ENCODE measurements at regions not wholly inside any gene's neighbourhood (a gene's known extent, or its start where the extent isn't known, plus 50 kb on each side); places are given as distances from the start of the nearest gene placed in this dataset.
"Not testable (repeated sequence)": the region's sequence is repeated elsewhere in the genome, so short reads cannot be mapped to it uniquely, and the experiment has no call there.

DNA sequence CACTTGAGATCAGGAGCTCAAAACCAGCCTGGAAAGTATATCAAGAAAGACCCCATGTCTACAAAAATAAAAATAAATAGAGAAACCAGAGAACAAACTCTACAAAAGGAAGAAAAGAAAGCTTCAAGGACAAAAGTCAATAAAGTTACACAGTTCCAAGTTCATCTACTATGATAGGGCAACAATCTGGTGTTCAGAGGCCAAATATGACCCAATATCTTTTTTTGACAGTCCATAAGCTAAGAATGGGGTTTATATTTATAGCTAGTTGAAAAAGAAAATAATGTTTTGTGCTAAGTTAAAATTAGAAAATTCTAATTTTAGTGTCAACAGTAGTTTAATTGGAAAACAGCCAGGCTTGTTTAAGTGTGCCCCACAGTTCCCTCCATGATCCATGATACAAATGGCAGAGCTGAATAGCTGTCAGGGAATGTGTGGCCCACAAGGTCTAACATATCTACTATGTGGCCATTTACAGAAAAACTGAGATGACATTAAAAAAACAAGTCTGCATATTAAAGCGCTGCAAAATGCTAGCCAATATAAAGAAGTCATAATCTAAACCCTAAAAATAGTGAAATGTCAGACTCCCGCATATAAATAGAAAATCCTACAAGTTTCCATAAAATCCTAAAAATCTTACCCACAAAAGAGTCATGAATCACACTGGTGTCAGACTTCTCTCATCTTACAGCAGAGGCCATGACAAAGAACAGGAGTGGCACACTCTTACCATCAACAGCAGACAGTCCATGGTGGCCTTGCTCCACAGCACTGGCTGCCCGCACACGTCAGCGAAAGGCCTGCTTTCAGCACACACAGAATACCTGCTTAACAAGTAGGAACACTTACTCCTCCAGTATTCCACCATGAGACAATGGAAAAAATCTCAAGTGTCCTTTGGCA lies 281.9 kb upstream of the HSFY2 start:
- no peak for DNase-seq (ENCODE audit: low read depth)

GRCh38 chrY:19053806-19054205 lies 280.3 kb upstream of the HSFY2 start:
- DNase-seq (ENCODE audit: low read depth): no peak

DNA sequence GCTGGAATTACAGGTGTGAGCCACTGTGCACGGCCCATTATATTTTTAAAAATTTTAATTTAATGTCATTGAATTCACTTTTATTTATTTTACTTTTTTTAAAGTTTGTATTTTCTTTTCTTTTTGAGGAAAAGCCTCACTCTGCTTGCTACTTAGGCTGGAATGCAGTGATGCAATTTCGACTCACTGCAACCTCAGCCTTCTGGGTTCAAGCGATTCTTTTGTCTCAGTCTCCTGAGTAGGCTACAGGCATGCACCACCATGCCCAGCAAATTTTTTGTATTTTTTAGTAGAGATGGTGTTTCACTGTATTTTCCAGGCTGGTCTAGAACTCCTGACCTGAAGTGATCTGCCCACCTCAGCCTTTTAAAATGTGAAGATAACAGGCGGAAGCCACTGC lies 277.5 kb upstream of the HSFY2 start:
- peak; percentile 37 for DNase-seq (ENCODE audit: low read depth)

GRCh38 chrY:19042984-19043442 lies 269.5 kb upstream of the HSFY2 start:
- DNase-seq (ENCODE audit: low read depth): no peak

DNA sequence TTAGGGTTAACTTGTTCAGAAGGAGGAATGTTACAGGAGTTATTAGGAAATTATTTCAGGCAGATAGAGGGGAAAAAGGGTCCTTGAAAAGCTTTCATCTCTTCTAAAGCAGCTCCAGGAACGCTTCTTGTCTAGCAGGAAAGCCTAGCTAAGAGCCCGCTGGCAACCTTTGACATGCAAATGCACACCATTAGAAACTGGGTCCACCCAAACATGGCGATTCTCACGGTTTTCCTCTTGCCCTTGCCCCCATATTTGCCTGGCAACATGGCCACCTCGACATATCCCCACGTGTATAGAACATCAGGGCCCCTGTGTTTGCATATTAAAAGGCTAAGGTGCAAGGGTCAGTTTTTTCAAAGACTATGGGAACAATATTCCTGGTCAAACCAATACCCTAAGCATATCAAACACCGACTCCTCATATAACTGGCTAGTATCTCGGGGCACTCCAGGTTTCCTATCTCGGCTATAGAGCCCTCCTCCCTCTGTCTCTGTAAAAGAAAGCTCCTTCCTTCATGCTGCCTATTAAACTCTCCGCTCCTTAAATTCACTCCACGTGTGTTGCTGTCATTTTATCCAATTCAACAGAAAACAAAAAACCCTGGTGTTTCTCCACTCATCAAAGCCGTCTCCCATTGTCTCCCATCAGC lies 268.9 kb upstream of the HSFY2 start:
- no peak for DNase-seq (ENCODE audit: low read depth)

- DNase-seq (ENCODE audit: low read depth): no peak
Observed at GRCh38 chrY:19026631-19027030, 253.1 kb upstream of the HSFY2 start.

GRCh38 chrY:19023934-19024333 lies 250.4 kb upstream of the HSFY2 start:
- peak; percentile 4 for DNase-seq (ENCODE audit: low read depth)

DNA sequence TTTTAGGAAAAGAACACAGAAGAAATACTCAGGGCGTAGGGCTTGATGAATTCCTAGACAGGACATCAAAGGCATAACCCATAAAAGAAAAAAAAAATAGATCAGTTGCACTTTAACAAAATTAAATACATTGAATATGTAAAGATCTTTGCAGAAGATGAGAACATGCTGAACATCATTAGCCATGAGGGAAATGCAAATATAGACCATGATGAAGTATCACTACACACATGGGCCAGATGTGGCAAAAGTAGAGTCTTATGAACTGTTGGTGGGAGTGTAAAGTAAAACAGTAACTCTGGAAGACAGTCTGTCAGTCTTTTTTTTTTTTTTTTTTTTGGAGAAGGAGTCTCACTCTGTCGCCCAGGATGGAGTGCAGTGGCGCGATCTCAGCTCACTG lies 246.7 kb upstream of the HSFY2 start:
- no peak for DNase-seq (ENCODE audit: low read depth)

DNA sequence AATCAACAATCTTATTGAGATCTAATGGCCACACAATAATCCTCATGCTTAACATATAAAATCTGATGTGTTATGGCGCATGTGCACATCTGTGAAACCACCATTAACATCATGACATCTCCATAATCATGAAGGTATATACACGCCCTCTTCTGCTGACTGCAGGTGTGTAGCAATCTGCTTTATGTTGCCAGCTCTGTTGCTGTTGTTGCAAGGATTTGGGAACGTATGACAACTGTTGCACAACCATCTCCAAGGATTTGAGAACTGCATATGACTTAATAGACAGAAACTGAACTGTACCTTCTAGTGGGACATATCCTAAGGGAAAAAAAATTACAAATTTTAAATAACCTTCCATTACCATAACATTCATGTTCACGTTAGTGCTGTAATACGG lies 243.5 kb upstream of the HSFY2 start:
- DNase-seq (ENCODE audit: low read depth): peak; percentile 14

GRCh38 chrY:19015854-19016253 lies 242.3 kb upstream of the HSFY2 start:
- DNase-seq (ENCODE audit: low read depth): peak; percentile 30

DNA sequence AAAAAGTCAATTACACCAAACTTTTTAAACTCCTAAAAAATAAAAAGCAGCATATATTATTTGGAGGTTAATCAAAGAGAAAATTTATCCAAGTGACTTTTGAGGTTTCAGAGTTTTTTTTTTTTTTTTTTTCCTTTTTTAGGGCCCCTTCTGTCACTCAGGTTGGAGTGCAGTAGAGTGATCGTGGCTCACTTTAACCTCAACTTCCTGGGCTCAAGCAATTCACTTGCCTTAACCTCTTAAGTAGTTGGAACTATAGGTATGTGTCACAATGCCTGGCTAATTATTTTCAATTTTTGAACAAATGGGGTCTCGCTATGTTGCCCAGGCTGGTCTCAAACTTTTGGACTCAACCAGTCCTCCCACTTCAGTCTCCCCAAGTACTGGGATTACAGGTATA lies 241.7 kb upstream of the HSFY2 start:
- no peak for DNase-seq (ENCODE audit: low read depth)

GRCh38 chrY:19012985-19013384 lies 239.4 kb upstream of the HSFY2 start:
- no peak for DNase-seq (ENCODE audit: low read depth)

GRCh38 chrY:19011605-19012090 lies 238.1 kb upstream of the HSFY2 start:
- DNase-seq (ENCODE audit: low read depth): no peak

DNA sequence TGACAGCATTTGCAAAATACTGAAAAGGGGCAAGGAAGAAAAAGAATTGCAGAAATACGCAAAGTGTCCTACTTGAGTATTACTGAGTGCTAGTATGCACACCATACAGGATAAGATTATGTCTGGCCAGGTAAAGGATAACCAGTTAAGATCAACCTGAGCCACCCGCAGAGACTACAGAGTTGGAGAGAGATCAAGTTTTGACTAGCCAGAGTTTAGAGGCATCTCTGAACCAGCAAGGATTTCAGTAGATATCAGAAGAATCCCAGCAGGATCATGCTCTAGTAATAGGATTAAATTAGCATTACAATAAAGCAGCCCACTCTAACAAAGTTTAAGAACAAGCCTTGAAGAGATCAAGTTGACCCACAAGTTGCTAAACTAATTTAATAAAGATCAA lies 232.7 kb upstream of the HSFY2 start:
- DNase-seq (ENCODE audit: low read depth): no peak

GRCh38 chrY:19005579-19005978 lies 232.0 kb upstream of the HSFY2 start:
- no peak for DNase-seq (ENCODE audit: low read depth)

GRCh38 chrY:18997635-18998240 lies 224.2 kb upstream of the HSFY2 start:
- DNase-seq (ENCODE audit: low read depth): peak; percentile 1

GRCh38 chrY:18993480-18993879 lies 219.9 kb upstream of the HSFY2 start:
- DNase-seq (ENCODE audit: low read depth): no peak

GRCh38 chrY:18992684-18993083 lies 219.1 kb upstream of the HSFY2 start:
- not testable (repeated sequence) for DNase-seq (ENCODE audit: low read depth)

DNA sequence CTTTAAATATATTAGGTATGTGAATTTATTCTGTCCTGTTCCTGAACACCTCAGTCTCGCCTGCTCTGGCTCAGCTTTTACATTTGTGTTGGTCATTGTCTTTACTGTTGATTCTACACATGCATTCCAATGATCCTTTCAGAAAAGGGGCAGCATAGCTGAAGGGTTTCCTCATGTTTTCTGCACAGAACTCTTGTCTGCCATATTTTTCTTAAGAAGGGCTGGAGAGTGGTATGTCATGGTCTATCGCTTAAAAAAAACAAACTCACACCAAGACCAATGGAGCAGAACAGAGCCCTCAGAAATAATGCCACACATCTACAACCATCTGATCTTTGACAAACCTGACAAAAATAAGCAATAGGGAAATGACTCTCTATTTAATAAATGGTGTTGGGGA lies 215.8 kb upstream of the HSFY2 start:
- no peak for DNase-seq (ENCODE audit: low read depth)

DNA sequence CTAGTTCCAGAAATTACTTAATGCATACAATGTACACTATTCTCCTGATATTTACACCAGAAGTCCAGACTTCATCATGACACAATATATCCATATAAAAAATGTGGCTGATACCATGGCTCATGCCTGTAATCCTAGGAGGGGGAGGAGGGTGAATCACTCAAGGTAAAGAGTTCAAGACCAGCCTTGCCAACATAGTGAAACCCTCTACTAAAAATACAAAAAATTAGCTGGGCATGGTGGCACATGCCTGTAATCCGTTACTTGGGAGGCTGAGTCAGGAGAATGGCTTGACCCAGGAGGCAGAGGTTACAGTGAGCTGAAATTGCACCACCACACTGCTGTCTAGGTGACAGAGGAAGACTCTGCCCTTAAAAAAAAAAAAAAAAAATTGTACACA lies 192.5 kb upstream of the HSFY2 start:
- no peak for DNase-seq (ENCODE audit: low read depth)

GRCh38 chrY:18958846-18959245 lies 185.3 kb upstream of the HSFY2 start:
- peak; percentile 68 for DNase-seq (ENCODE audit: low read depth)

DNA sequence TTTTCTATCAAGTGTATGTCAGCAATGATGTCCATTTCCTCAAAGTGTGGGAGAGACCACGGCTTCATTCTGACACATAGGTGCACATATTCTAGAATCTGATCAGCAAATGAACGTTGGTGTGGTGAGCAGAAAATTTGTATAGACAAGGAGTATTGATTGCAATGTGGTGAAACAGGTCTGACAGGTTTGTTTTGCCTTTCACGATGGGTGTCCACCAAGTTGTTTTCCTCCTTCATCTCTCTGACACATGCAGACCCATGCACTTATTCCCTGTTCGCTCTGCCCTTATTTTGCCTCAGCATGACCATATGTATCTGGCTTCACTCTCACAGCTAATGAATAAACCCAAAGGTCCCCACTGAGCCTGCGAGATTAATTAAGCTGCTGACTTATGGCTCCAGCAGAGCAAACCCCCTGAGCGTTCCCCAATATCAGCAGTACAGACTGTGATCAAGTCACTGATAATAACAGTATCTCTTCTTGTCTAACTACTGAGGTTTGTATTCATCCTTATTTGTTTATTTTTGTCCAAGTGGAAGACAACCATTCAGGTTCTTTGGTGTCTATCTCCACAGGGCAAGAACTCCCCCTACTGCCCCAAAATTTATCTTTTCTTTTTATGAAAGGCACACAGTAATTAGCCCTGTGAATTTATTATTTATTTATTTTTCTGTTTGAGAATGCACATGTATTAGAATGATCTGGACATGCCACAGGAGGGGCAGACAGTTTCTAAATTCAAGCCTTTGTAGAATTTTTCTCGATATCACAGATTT lies 178.3 kb upstream of the HSFY2 start:
- DNase-seq (ENCODE audit: low read depth): no peak

Measured in amniotic epithelial cell (primary cell).